GM23338 (cell line): ENCODE measurements at regions not wholly inside any gene's neighbourhood (a gene's known extent, or its start where the extent isn't known, plus 50 kb on each side); places are given as distances from the start of the nearest gene placed in this dataset.

Experiments
- ATAC-seq: fragments of 200-7000 bp; cut with Tn5 transposase; 3 replicates; pipeline ENCODE4 v1.9.1; 2020
- DNase-seq: peaks from one replicate; pipeline ENCODE4 v3.0.0-alpha.2; 2015; ENCODE audit warnings: low spot score
- H2AFZ ChIP-seq: fragments of 200-600 bp; sonication (generic); 2 replicates; pipeline ENCODE4 v1.8.0; 2016; ENCODE audit warnings: antibody characterized with exemption, mild to moderate bottlenecking, moderate library complexity
- H3F3A ChIP-seq: fragments of 200-600 bp; sonication (generic); replicated peaks from 2 replicates; pipeline ENCODE4 v1.8.0; 2017; ENCODE audit warnings: antibody characterized with exemption, mixed run types, low read depth
- H3K27ac ChIP-seq: fragments of 200-600 bp; sonication (generic); 2 replicates; pipeline ENCODE4 v1.6.1; 2016; ENCODE audit warnings: low read depth
- H3K27me3 ChIP-seq: fragments of 200-600 bp; sonication (generic); 2 replicates; pipeline ENCODE4 v1.8.0; 2016; ENCODE audit warnings: mild to moderate bottlenecking, mixed run types, moderate library complexity; ENCODE audit not compliant: insufficient read depth
- H3K36me3 ChIP-seq: fragments of 200-600 bp; sonication (generic); 2 replicates; pipeline ENCODE4 v1.8.0; 2016; ENCODE audit warnings: mild to moderate bottlenecking; ENCODE audit not compliant: insufficient read depth
- H3K4me1 ChIP-seq: fragments of 200-600 bp; sonication (generic); 2 replicates; pipeline ENCODE4 v1.8.0; 2016; ENCODE audit warnings: mild to moderate bottlenecking, moderate library complexity; ENCODE audit not compliant: insufficient read depth
- H3K4me2 ChIP-seq: fragments of 200-600 bp; sonication (generic); 2 replicates; pipeline ENCODE4 v1.7.1; 2017; ENCODE audit warnings: mixed run types
- H3K4me3 ChIP-seq: fragments of 200-600 bp; sonication (generic); 2 replicates; pipeline ENCODE4 v1.6.1; 2016; ENCODE audit warnings: mixed run types
- H3K79me2 ChIP-seq: fragments of 200-600 bp; sonication (generic); replicated peaks from 2 replicates; pipeline ENCODE4 v1.8.0; 2017; ENCODE audit warnings: mild to moderate bottlenecking; ENCODE audit not compliant: insufficient read depth
- H3K9me2 ChIP-seq: fragments of 200-600 bp; sonication (generic); 2 replicates; pipeline ENCODE4 v1.8.0; 2017; ENCODE audit not compliant: insufficient read depth
- H4K20me1 ChIP-seq: fragments of 200-600 bp; sonication (generic); replicated peaks from 2 replicates; pipeline ENCODE4 v1.8.0; 2017; ENCODE audit warnings: mild to moderate bottlenecking; ENCODE audit not compliant: insufficient read depth
- H3K27ac Mint-ChIP-seq: 2 replicates; pipeline ENCODE4 v1.8.0; 2020; ENCODE audit warnings: inconsistent platforms, mild to moderate bottlenecking, moderate library complexity, mixed read lengths
- H3K27me3 Mint-ChIP-seq: 3 replicates; pipeline ENCODE4 v1.8.0; 2022; ENCODE audit warnings: low read depth, mild to moderate bottlenecking, moderate library complexity, mixed read lengths, inconsistent platforms; ENCODE audit not compliant: insufficient read depth, poor library complexity
- H3K36me3 Mint-ChIP-seq: 3 replicates; pipeline ENCODE4 v1.8.0; 2021; ENCODE audit warnings: low read depth, mild to moderate bottlenecking, inconsistent platforms, moderate library complexity, mixed read lengths
- H3K4me1 Mint-ChIP-seq: 3 replicates; pipeline ENCODE4 v1.8.0; 2020; ENCODE audit warnings: mild to moderate bottlenecking, inconsistent platforms, mixed read lengths
- H3K4me3 Mint-ChIP-seq: 3 replicates; pipeline ENCODE4 v1.8.0; 2021; ENCODE audit warnings: moderate library complexity, mild to moderate bottlenecking, inconsistent platforms, mixed read lengths
- H3K9me3 Mint-ChIP-seq: 3 replicates; pipeline ENCODE4 v1.8.0; 2020; ENCODE audit warnings: moderate library complexity, mild to moderate bottlenecking, inconsistent platforms, mixed read lengths
- CREB1 ChIP-seq: fragments of 250-450 bp; sonication (Bioruptor Pico); IDR thresholded peaks from 2 replicates; pipeline ENCODE4 v1.5.0; 2020; ENCODE audit warnings: low read depth, mild to moderate bottlenecking, moderate library complexity
- EZH2 ChIP-seq: fragments of 200-600 bp; sonication (generic); IDR thresholded peaks from one replicate; pipeline ENCODE4 v1.8.0; 2017; ENCODE audit warnings: antibody characterized with exemption, mild to moderate bottlenecking, low read depth; ENCODE audit not compliant: unreplicated experiment
- EZH2phosphoT487 ChIP-seq: fragments of 200-600 bp; sonication (generic); IDR thresholded peaks from one replicate; pipeline ENCODE4 v1.8.1; 2018; ENCODE audit warnings: antibody characterized with exemption; ENCODE audit not compliant: unreplicated experiment
- JUNB ChIP-seq: IDR thresholded peaks from one replicate; pipeline ENCODE4 v1.6.1; 2016; ENCODE audit warnings: antibody characterized with exemption; ENCODE audit not compliant: unreplicated experiment
- NANOG ChIP-seq: IDR thresholded peaks from 2 replicates; pipeline ENCODE4 v1.6.1; 2016; ENCODE audit warnings: antibody characterized with exemption, borderline replicate concordance
- POLR2AphosphoS5 ChIP-seq: IDR thresholded peaks from 2 replicates; pipeline ENCODE4 v1.6.1; 2016; ENCODE audit warnings: antibody characterized with exemption, low read depth
- STAT1 ChIP-seq: IDR thresholded peaks from one replicate; pipeline ENCODE4 v1.6.1; 2016; ENCODE audit warnings: antibody characterized with exemption; ENCODE audit not compliant: unreplicated experiment
- ZNF114 ChIP-seq: fragments of 250-450 bp; sonication (Bioruptor Pico); IDR thresholded peaks from 2 replicates; pipeline ENCODE4 v1.5.0; 2020; ENCODE audit warnings: mild to moderate bottlenecking, moderate library complexity
- ZNF331 ChIP-seq: fragments of 250-450 bp; sonication (Bioruptor Pico); IDR thresholded peaks from 2 replicates; pipeline ENCODE4 v1.5.0; 2020; ENCODE audit warnings: low read depth, mild to moderate bottlenecking, moderate library complexity
- TF ChIP-seq, protein P1 (sequence below): IDR thresholded peaks from 2 replicates; pipeline ENCODE4 v1.6.1; 2016; ENCODE audit warnings: antibody characterized with exemption
- TF ChIP-seq, protein P2 (sequence below): IDR thresholded peaks from one replicate; pipeline ENCODE4 v1.6.1; 2018; ENCODE audit warnings: antibody characterized with exemption; ENCODE audit not compliant: unreplicated experiment
- TF ChIP-seq, protein P3 (sequence below), 2 experiments: fragments of 200-600 bp in 1 of 2; sonication (generic) in 1 of 2; conservative IDR thresholded peaks; 2 replicates each; pipeline versions ENCODE4 v1.5.1 to v1.6.1; 2016 to 2017; ENCODE audit warnings: antibody characterized with exemption in 2 of 2, low read depth in 2 of 2, mild to moderate bottlenecking in 2 of 2, moderate library complexity in 1 of 2
- TF ChIP-seq, protein P4 (sequence below): fragments of 250-450 bp; sonication (Bioruptor Pico); IDR thresholded peaks from 2 replicates; pipeline ENCODE4 v1.5.0; 2020; ENCODE audit warnings: mild to moderate bottlenecking, moderate library complexity

DNA sequence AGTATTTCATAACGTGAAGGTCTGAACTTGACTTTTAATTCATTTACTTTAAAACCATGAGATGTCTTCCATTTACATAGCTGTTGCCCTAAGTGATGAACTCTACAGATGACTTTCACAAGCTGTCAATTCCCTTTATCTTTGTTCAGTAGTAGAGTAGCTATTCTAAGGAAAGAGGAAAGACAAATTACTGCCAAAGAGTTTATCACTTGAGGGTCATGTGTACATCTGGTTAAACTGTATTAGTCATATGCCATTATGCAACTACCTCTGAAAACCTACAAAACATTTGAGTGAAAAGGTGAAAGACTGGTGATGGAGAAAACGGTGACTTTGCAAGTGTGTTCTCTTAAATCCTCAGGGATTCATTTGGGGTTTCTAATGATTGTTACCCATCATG is 763.9 kb downstream of the TMEM182 start:
- no peak for TF ChIP-seq CREB1 (CRISPR knock-in tag)
- TF ChIP-seq, protein P1, sequence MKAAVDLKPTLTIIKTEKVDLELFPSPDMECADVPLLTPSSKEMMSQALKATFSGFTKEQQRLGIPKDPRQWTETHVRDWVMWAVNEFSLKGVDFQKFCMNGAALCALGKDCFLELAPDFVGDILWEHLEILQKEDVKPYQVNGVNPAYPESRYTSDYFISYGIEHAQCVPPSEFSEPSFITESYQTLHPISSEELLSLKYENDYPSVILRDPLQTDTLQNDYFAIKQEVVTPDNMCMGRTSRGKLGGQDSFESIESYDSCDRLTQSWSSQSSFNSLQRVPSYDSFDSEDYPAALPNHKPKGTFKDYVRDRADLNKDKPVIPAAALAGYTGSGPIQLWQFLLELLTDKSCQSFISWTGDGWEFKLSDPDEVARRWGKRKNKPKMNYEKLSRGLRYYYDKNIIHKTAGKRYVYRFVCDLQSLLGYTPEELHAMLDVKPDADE, result no peak
- TF ChIP-seq EZH2, result no peak
- no peak for TF ChIP-seq ZNF114 (CRISPR knock-in tag)
- TF ChIP-seq, protein P2, sequence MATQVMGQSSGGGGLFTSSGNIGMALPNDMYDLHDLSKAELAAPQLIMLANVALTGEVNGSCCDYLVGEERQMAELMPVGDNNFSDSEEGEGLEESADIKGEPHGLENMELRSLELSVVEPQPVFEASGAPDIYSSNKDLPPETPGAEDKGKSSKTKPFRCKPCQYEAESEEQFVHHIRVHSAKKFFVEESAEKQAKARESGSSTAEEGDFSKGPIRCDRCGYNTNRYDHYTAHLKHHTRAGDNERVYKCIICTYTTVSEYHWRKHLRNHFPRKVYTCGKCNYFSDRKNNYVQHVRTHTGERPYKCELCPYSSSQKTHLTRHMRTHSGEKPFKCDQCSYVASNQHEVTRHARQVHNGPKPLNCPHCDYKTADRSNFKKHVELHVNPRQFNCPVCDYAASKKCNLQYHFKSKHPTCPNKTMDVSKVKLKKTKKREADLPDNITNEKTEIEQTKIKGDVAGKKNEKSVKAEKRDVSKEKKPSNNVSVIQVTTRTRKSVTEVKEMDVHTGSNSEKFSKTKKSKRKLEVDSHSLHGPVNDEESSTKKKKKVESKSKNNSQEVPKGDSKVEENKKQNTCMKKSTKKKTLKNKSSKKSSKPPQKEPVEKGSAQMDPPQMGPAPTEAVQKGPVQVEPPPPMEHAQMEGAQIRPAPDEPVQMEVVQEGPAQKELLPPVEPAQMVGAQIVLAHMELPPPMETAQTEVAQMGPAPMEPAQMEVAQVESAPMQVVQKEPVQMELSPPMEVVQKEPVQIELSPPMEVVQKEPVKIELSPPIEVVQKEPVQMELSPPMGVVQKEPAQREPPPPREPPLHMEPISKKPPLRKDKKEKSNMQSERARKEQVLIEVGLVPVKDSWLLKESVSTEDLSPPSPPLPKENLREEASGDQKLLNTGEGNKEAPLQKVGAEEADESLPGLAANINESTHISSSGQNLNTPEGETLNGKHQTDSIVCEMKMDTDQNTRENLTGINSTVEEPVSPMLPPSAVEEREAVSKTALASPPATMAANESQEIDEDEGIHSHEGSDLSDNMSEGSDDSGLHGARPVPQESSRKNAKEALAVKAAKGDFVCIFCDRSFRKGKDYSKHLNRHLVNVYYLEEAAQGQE, result no peak
- no peak for TF ChIP-seq POLR2AphosphoS5
- TF ChIP-seq, protein P3, sequence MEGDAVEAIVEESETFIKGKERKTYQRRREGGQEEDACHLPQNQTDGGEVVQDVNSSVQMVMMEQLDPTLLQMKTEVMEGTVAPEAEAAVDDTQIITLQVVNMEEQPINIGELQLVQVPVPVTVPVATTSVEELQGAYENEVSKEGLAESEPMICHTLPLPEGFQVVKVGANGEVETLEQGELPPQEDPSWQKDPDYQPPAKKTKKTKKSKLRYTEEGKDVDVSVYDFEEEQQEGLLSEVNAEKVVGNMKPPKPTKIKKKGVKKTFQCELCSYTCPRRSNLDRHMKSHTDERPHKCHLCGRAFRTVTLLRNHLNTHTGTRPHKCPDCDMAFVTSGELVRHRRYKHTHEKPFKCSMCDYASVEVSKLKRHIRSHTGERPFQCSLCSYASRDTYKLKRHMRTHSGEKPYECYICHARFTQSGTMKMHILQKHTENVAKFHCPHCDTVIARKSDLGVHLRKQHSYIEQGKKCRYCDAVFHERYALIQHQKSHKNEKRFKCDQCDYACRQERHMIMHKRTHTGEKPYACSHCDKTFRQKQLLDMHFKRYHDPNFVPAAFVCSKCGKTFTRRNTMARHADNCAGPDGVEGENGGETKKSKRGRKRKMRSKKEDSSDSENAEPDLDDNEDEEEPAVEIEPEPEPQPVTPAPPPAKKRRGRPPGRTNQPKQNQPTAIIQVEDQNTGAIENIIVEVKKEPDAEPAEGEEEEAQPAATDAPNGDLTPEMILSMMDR (conservative IDR thresholded peaks at IDR 0.05; ENCODE audit: low read depth in 2 of 2), result no peak
- TF ChIP-seq NANOG, result no peak
- no peak for TF ChIP-seq EZH2phosphoT487
- TF ChIP-seq, protein P4, sequence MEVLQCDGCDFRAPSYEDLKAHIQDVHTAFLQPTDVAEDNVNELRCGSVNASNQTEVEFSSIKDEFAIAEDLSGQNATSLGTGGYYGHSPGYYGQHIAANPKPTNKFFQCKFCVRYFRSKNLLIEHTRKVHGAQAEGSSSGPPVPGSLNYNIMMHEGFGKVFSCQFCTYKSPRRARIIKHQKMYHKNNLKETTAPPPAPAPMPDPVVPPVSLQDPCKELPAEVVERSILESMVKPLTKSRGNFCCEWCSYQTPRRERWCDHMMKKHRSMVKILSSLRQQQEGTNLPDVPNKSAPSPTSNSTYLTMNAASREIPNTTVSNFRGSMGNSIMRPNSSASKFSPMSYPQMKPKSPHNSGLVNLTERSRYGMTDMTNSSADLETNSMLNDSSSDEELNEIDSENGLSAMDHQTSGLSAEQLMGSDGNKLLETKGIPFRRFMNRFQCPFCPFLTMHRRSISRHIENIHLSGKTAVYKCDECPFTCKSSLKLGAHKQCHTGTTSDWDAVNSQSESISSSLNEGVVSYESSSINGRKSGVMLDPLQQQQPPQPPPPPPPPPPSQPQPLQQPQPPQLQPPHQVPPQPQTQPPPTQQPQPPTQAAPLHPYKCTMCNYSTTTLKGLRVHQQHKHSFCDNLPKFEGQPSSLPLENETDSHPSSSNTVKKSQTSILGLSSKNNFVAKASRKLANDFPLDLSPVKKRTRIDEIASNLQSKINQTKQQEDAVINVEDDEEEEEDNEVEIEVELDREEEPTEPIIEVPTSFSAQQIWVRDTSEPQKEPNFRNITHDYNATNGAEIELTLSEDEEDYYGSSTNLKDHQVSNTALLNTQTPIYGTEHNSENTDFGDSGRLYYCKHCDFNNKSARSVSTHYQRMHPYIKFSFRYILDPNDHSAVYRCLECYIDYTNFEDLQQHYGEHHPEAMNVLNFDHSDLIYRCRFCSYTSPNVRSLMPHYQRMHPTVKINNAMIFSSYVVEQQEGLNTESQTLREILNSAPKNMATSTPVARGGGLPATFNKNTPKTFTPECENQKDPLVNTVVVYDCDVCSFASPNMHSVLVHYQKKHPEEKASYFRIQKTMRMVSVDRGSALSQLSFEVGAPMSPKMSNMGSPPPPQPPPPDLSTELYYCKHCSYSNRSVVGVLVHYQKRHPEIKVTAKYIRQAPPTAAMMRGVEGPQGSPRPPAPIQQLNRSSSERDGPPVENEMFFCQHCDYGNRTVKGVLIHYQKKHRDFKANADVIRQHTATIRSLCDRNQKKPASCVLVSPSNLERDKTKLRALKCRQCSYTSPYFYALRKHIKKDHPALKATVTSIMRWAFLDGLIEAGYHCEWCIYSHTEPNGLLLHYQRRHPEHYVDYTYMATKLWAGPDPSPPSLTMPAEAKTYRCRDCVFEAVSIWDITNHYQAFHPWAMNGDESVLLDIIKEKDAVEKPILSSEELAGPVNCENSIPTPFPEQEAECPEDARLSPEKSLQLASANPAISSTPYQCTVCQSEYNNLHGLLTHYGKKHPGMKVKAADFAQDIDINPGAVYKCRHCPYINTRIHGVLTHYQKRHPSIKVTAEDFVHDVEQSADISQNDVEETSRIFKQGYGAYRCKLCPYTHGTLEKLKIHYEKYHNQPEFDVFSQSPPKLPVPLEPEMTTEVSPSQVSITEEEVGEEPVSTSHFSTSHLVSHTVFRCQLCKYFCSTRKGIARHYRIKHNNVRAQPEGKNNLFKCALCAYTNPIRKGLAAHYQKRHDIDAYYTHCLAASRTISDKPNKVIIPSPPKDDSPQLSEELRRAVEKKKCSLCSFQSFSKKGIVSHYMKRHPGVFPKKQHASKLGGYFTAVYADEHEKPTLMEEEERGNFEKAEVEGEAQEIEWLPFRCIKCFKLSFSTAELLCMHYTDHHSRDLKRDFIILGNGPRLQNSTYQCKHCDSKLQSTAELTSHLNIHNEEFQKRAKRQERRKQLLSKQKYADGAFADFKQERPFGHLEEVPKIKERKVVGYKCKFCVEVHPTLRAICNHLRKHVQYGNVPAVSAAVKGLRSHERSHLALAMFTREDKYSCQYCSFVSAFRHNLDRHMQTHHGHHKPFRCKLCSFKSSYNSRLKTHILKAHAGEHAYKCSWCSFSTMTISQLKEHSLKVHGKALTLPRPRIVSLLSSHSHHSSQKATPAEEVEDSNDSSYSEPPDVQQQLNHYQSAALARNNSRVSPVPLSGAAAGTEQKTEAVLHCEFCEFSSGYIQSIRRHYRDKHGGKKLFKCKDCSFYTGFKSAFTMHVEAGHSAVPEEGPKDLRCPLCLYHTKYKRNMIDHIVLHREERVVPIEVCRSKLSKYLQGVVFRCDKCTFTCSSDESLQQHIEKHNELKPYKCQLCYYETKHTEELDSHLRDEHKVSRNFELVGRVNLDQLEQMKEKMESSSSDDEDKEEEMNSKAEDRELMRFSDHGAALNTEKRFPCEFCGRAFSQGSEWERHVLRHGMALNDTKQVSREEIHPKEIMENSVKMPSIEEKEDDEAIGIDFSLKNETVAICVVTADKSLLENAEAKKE, result no peak
- TF ChIP-seq STAT1, result no peak
- TF ChIP-seq ZNF331 (CRISPR knock-in tag), result no peak
- no peak for TF ChIP-seq JUNB
- no peaks in the 10 kb centered on the region for H3K27me3 ChIP-seq
- H3K4me1 Mint-ChIP-seq, result peaks cover 3% of the 10 kb centered on the region; the same call in 1 of the 3 replicates
- H3F3A ChIP-seq, result no peaks in the 10 kb centered on the region
- H3K4me1 ChIP-seq, result no peaks in the 10 kb centered on the region
- H3K36me3 Mint-ChIP-seq, result no peaks in the 10 kb centered on the region
- H3K27ac Mint-ChIP-seq, result no peak overlapping the region
- ATAC-seq (no peak), DNase-seq (no peak)
- H3K36me3 ChIP-seq, result no peaks in the 10 kb centered on the region
- no peaks in the 10 kb centered on the region; the same call in 2 of the 3 replicates for H3K9me3 Mint-ChIP-seq
- no peak overlapping the region for H2AFZ ChIP-seq
- no peaks in the 10 kb centered on the region for H3K79me2 ChIP-seq
- 0 out of 2 replicates have a peak, but pooled peaks cover 11% of the 10 kb centered on the region for H3K9me2 ChIP-seq
- H4K20me1 ChIP-seq, result no peaks in the 10 kb centered on the region
- H3K4me3 ChIP-seq, result no peak overlapping the region
- H3K27ac ChIP-seq, result no peak overlapping the region
- H3K4me3 Mint-ChIP-seq, result no peak overlapping the region
- H3K27me3 Mint-ChIP-seq, result no peaks in the 10 kb centered on the region
- H3K4me2 ChIP-seq, result no peak overlapping the region
